PC-9 (cell line): ENCODE measurements at regions not wholly inside any gene's neighbourhood (a gene's known extent, or its start where the extent isn't known, plus 50 kb on each side); places are given as distances from the start of the nearest gene placed in this dataset.

ENCODE experiments used
- EZH2 ChIP-seq: fragments of 200-600 bp; sonication (generic); IDR thresholded peaks from 2 replicates; pipeline ENCODE4 v1.8.0; 2017; ENCODE audit warnings: antibody characterized with exemption, low read depth
- TF ChIP-seq, protein P1 (sequence below): fragments of 200-600 bp; sonication (generic); conservative IDR thresholded peaks from 2 replicates; pipeline ENCODE4 v1.6.1; 2017; ENCODE audit warnings: mixed run types, antibody characterized with exemption, mild to moderate bottlenecking, moderate library complexity

DNA sequence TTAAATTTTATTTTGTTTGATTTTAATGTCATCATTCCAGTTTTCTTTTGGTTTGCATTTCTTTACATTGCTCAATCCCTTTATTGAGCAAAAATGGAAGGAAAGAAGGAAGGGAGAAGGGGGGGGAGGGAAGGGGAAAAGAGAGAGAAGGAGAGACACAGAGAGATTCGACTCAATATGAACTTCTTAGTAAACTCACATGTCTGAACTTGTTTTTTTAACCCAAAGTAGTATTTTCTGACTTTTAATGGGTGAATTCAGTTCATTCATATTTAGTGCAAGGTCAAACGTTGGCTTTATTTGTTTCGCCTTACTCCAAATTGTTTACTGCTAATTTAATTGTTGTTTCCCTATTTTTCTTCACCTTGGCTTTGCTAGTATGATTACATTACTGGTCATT is 278.6 kb downstream of the COL12A1 start:
- TF ChIP-seq, protein P1, sequence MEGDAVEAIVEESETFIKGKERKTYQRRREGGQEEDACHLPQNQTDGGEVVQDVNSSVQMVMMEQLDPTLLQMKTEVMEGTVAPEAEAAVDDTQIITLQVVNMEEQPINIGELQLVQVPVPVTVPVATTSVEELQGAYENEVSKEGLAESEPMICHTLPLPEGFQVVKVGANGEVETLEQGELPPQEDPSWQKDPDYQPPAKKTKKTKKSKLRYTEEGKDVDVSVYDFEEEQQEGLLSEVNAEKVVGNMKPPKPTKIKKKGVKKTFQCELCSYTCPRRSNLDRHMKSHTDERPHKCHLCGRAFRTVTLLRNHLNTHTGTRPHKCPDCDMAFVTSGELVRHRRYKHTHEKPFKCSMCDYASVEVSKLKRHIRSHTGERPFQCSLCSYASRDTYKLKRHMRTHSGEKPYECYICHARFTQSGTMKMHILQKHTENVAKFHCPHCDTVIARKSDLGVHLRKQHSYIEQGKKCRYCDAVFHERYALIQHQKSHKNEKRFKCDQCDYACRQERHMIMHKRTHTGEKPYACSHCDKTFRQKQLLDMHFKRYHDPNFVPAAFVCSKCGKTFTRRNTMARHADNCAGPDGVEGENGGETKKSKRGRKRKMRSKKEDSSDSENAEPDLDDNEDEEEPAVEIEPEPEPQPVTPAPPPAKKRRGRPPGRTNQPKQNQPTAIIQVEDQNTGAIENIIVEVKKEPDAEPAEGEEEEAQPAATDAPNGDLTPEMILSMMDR = no peak
- no peak for TF ChIP-seq EZH2
